ENCODE measurements at regions not wholly inside any gene's neighbourhood (a gene's known extent, or its start where the extent isn't known, plus 50 kb on each side); places are given as distances from the start of the nearest gene placed in this dataset.
A peak's percentile ranks its signal among the peaks of the same experiment; 100 is the strongest.

DNA sequence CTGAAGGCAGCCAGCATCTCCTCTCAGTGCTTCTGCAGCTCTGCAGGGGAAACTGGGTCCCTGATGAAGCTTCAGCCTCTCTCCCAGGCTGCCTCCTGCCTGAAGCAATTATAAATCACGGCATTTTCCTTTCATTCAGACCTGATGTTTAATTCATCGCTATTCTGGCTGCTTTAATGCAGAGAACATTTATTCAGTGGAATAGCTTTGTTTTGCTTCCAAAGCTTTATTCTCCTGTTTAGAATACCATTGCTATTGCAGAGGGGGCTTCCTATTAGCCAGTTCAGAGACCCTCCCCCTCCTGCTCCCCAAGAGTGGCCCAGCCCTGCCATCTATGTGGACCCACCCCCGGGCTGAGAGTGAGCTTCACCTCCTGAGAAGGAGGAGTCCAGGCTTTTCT lies 255.6 kb downstream of the LRFN2 start:
- no peak overlapping the region for H3K4me3 ChIP-seq (ENCODE audit: control insufficient read depth, low read depth, low read length)
- TF ChIP-seq, protein P1, sequence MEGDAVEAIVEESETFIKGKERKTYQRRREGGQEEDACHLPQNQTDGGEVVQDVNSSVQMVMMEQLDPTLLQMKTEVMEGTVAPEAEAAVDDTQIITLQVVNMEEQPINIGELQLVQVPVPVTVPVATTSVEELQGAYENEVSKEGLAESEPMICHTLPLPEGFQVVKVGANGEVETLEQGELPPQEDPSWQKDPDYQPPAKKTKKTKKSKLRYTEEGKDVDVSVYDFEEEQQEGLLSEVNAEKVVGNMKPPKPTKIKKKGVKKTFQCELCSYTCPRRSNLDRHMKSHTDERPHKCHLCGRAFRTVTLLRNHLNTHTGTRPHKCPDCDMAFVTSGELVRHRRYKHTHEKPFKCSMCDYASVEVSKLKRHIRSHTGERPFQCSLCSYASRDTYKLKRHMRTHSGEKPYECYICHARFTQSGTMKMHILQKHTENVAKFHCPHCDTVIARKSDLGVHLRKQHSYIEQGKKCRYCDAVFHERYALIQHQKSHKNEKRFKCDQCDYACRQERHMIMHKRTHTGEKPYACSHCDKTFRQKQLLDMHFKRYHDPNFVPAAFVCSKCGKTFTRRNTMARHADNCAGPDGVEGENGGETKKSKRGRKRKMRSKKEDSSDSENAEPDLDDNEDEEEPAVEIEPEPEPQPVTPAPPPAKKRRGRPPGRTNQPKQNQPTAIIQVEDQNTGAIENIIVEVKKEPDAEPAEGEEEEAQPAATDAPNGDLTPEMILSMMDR (conservative IDR thresholded peaks at IDR 0.05; ENCODE audit: control insufficient read depth, insufficient read depth, low read depth, low read length) = no peak
- no peak for DNase-seq (ENCODE audit: low read depth)

DNA sequence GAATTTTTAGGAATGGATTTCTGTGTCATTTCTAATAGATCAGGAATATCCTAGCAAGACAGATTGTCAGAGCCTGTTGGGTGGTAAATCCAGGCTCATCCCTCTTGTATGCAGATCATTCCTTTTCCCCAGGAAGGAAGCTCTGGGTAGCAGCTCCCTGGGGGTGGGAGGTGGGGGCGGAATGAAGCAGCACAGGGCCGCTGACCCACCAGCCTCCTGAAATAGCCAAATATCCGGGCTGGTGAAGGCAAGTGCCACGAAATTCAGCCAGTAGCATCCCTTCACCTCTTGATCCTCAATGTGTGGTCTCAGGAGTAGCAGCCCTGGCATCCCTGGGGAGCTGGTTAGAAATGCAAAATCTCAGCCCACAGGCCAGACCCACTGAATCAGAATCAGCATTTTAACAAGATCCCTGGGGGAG lies 256.9 kb downstream of the LRFN2 start:
- no peak for DNase-seq (ENCODE audit: low read depth)
- TF ChIP-seq, protein P1 (conservative IDR thresholded peaks at IDR 0.05; ENCODE audit: control insufficient read depth, insufficient read depth, low read depth, low read length) = no peak
- H3K4me3 ChIP-seq (ENCODE audit: control insufficient read depth, low read depth, low read length) = no peak overlapping the region

DNA sequence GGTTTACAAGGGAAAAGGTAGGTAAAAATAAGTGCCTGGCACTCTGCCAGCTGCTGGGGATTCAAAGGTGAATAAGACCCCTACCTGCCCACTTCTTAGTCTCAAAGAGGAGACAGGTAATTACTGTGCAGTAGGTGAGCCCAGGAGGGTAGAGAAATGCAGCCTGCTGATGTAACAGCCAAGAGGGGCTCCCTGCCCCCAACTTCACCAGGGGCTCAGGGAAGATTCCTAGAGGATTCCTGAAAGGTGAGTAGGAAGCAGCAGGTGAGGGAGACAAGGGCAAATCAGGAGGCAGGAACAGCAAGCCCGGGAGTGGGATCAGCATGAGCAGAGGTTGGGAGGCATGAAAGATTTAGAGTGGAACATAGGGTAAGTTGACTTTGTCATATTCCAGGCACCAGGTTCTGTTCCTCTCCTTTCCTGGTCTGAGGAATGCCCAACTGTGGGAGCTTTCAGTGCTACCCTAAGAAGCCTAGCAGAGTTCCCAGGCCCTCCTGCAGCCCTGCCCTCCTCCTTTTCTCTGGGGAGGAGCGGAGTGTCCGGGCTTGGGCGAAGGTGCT lies 258.1 kb downstream of the LRFN2 start:
- DNase-seq (ENCODE audit: low read depth) = no peak
- no peak overlapping the region for H3K4me3 ChIP-seq (ENCODE audit: control insufficient read depth, low read depth, low read length)
- TF ChIP-seq, protein P1 (conservative IDR thresholded peaks at IDR 0.05; ENCODE audit: control insufficient read depth, insufficient read depth, low read depth, low read length) = no peak

DNA sequence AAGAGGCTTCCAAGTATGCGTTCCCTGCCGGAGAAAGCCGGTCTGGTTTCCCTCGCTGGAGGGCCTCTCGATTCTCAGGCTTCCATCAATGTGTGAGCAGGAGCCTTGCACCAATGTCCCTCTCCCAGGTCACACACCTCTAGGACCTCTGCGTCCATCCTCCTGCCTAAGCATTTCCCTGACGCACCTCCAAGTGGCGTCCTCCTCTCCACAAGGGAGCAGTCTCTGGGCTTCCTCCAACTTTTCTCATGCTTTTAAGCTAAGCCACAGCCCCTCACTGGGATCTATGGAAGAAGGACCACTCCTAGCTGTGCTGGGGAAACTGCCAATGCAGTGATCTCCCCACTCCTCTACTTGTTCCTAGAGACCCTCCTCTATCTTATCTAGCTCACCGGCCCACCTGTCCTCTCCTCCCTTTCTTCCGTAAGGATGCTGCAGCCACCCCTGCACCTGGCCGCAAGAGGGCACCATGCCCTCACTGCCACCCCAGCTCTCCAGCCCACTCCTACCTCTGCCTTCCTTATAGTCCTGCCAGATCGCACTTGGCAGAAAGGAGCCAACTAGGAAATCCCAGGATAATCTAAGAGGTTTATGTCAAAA lies 258.7 kb downstream of the LRFN2 start:
- H3K4me3 ChIP-seq (ENCODE audit: control insufficient read depth, low read depth, low read length) = no peak overlapping the region
- TF ChIP-seq, protein P1 (conservative IDR thresholded peaks at IDR 0.05; ENCODE audit: control insufficient read depth, insufficient read depth, low read depth, low read length) = peak; percentile 29
- no peak for DNase-seq (ENCODE audit: low read depth)

DNA sequence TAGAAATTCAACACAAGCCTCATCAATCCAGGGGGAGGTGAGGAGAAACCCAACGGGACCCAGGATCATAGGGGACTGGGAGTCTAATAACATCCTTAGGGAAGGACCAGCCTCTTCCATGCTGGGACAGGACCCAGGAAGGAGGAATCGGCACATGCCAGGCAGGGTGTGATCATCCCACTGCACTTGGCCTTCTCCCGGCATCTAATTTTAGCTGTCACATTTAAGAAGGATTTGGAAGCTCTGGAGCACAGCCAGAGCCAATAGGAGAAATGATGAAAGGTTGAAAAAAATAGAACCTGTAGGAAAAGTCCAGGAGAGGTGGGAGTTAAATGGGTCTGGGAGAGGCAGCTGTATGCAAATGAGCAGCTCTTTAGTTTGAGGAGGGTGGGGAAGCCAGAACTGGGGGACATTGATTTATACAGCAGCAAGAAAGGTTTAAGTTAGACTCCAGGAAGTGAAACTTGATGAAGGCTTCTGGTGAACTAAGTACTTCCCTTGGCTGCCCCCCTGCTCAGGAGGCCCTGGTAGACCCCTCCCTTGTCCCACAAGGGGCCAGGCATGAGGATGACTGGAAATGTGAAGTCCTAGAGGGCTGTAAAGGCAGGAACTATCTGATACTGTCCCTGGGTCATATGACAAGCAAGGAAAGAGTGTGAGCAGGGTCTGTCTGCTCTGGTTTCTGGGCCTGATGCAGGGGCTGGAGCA lies 260.3 kb downstream of the LRFN2 start:
- TF ChIP-seq, protein P1 (conservative IDR thresholded peaks at IDR 0.05; ENCODE audit: control insufficient read depth, insufficient read depth, low read depth, low read length) = no peak
- no peak for DNase-seq (ENCODE audit: low read depth)
- H3K4me3 ChIP-seq (ENCODE audit: control insufficient read depth, low read depth, low read length) = no peak overlapping the region

DNA sequence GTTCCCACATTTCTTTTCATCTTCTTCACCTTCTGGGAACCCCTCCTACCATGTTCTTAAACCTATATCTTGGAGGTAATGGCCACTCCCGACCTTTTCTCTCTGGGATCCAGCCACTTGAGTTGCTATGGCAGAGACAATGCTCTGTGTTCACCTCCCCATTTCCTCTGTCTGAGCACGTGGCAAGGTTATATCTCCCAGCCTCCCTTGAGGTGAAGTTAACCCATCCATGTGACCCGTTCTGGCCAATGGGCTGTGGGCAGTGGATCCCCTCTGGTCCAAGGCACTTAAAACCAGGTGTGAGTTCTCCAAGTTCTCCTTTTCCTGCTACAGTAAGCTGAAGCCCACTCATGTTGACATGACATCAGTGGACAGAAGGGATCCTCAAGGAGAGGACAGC lies 261.4 kb downstream of the LRFN2 start:
- H3K4me3 ChIP-seq (ENCODE audit: control insufficient read depth, low read depth, low read length) = no peak overlapping the region
- DNase-seq (ENCODE audit: low read depth) = no peak
- TF ChIP-seq, protein P1 (conservative IDR thresholded peaks at IDR 0.05; ENCODE audit: control insufficient read depth, insufficient read depth, low read depth, low read length) = no peak

Measured in fibroblast of mammary gland (primary cell).